GM18861 (cell line): ENCODE measurements at regions not wholly inside any gene's neighbourhood (a gene's known extent, or its start where the extent isn't known, plus 50 kb on each side); places are given as distances from the start of the nearest gene placed in this dataset.

ENCODE experiments used
- ATAC-seq: cut with Tn5 transposase; IDR thresholded peaks from one replicate; pipeline ENCODE4 v1.9.1; 2021; ENCODE audit not compliant: unreplicated experiment

DNA sequence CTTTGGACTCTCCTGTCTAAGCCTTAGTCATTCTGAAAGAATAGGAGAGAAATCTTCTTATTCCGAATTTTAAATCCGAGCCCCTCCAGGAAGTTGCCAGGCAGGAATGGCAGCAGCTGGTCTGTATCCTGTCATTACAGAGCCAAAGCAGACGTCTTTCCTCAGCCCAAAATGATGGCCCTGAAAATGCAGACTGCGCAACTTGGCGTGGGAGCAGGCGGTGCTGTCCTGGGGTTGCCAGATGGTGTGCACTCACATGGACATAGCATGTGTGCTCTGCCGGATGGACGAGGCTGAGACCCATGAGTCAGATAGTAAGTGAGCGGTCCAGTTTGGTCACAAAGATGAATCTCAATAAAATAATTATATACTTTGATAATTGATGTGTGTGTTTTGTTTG lies 410.4 kb downstream of the KCTD16 start:
- no peak for ATAC-seq

DNA sequence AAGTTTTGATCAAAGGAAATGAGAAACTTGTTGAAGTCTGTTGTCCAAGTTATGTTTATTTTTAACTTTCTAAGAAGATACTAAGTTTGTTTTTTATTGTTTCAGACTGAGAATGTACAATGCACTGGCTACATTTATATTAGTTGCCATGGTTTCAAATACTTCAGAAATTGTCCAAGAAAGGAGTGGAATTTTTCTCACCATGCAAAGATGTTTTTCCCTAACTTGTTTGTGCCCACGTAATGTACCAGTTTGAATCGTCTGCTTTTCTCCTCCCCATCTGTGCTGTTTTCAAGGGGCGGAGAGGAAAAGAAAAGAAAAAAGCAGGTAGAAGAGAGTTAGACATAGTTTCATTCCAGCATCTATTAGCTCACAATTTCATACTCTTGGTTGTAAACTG lies 407.0 kb downstream of the KCTD16 start:
- no peak for ATAC-seq

DNA sequence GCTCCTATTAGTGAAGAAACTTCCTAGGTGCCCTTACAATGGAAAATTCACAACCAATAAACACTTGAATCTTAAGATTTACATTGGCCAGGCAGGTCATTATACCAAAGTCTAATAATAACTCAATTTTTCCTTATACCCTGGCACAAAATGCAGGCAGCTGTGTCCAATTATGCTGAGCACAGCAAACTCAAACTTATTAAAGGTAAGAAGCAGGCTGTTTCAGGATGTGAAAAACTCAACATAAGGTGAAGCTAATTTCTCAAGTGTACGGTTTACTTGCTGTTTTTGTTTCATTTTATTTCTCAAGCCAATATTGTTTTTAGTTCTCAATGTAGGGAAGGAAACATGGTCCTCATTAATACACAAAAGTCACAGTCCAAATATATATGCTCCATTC lies 405.1 kb downstream of the KCTD16 start:
- ATAC-seq, result no peak

DNA sequence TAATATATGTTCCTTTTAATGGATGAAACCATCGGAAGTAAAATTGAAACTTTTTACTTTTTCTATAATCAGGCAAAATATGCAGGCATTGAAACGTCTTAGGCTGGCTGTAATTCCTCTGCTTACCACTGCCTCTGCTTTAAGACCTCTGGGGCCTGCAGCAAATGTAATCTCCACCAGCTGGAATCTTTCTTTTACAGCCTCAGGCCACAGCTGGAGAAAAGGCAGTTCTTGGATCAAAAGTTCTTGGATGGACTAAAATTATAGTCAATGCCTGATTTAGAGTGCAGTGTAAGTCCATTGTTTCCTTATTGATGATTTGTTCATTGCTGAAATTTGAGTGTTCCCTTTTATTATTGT lies 396.7 kb downstream of the KCTD16 start:
- no peak for ATAC-seq

DNA sequence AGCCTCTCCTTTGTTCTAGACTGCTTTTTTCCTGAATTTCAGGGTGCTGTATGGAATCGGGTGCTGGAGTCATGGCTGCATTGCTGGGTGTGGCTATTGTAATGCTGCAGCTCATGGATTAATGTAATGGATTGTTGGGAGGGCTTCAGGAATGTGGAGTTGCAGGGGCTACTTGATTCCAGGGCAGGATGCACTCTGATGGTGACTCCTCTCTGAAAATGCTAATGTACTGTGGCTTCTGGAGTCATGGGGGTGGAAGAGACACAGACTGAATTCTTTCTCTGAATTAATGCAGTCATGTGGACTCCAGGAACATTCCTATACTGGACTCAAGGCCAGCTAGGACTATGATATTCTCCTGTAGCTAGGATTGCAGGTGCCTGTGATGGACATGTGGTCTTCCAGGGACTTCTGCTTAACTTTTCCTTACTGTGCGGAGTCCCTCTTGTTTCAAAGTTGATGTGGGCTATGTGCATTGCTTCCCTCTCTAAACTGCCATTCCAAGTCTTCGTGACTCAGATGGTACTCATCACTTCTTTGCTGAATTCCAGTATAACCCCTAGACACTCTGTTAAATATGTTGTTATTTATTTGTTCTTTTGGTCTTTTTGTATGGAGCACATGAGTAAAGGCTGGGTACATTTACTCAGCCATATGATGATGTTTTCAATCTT lies 396.2 kb downstream of the KCTD16 start:
- no peak for ATAC-seq

DNA sequence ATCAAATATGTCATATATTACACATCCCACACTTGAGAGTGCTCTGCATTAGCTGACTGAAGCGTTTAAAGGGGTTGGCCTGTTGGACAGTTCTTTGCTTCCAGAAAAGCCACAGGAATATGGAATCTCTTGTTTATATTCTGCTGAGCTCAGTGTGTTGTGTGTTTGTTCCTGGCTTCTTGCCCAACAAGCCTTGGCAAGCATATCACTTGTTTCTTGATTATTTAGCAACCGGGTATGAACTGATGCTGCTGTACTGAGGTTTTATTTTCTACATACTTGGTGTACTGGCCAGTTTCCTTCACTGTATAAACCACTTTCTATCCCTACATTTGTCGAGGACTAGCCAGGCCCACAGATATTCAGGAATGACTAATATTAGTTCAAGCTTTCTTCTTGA lies 378.9 kb downstream of the KCTD16 start:
- ATAC-seq, result no peak

DNA sequence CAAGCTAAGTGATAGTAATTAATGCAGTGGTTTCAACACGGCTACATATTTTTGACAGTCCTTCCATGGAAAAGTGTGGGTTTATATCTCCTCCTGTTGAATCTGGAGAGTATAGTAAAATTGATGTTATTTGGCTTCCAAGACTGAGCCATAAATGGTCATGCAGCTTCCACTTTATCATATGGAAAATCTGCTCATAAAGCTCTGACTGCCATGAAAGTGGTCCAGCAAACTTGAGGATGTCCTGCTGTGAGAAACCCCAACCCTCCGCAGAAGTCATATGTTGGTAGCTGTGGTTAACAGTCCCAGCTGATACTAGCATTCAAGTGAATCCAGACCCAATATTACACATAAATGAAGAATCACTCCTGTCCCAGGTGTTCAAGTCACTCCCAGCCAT lies 378.3 kb downstream of the KCTD16 start:
- no peak for ATAC-seq

DNA sequence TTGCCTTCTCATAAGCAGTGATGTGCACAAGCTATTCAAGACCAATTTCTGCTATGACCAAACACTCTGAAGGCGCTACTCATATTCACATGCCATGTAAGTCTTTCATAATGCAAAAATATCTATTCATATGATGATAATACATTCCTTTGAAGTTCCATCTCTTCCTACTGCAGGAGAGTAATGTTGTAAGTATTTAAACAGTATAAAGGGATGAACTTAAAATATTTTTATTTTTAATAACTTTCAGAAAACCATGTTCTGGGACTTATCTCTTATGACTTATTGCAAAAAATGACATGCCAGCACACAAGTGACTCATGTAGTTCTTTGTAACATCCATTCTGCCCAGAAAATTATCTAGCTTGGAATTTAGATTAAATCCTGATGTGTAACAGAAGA lies 376.4 kb downstream of the KCTD16 start:
- no peak for ATAC-seq

DNA sequence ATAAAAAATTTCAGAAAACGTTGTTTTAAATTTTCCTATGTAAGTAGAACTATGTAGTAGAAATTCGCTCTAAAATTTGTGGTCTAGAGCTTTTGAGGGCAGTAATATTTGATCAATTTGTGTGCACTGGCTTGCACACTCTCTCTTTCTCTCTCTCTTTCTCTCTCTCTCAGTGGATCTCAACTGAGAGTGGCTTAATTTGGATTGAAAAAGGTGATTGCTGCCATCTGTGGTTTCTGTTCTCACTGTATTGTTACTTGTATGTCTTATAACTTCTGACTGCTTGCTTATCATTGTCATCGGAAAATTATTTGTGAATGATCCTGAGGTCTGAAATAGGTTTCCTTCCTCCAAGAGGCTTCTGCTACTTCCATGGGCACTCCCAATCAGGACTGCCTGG lies 368.2 kb downstream of the KCTD16 start:
- ATAC-seq, result no peak
